HUDEP-2 (cell line): ENCODE measurements at regions not wholly inside any gene's neighbourhood (a gene's known extent, or its start where the extent isn't known, plus 50 kb on each side); places are given as distances from the start of the nearest gene placed in this dataset.

Source experiments
- DNase-seq, 76 experiments: peaks; one replicate each; lab custom pipeline; 2025; ENCODE audit not compliant: unreplicated experiment in 76 of 76; lab: John Stamatoyannopoulos, UW

- DNase-seq: no peak
Observed at GRCh38 chr16:72243621-72244020, 71.7 kb upstream of the PMFBP1 start.

- no peak for DNase-seq
Observed at GRCh38 chr16:72242757-72243156, 70.8 kb upstream of the PMFBP1 start.

GRCh38 chr16:72241930-72242329 is 70.0 kb upstream of the PMFBP1 start:
- DNase-seq: peak in 5 of 76 experiments; percentile 1 to 5 (median 3)

GRCh38 chr16:72241008-72241407 is 69.1 kb upstream of the PMFBP1 start:
- no peak for DNase-seq

GRCh38 chr16:72240466-72240865 is 68.5 kb upstream of the PMFBP1 start:
- DNase-seq: no peak

- no peak for DNase-seq
Observed at GRCh38 chr16:72236866-72237265, 64.9 kb upstream of the PMFBP1 start.

GRCh38 chr16:72234387-72234786 is 62.4 kb upstream of the PMFBP1 start:
- DNase-seq: no peak

GRCh38 chr16:72228014-72228413 is 56.1 kb upstream of the PMFBP1 start:
- DNase-seq: no peak

- DNase-seq: no peak
Observed at GRCh38 chr16:72226136-72226535, 54.2 kb upstream of the PMFBP1 start.

- DNase-seq: no peak
Observed at GRCh38 chr16:72224260-72224768, 52.4 kb upstream of the PMFBP1 start.

- DNase-seq: no peak
Observed at GRCh38 chr16:72222503-72222902, 50.5 kb upstream of the PMFBP1 start.
